ENCODE measurements at regions not wholly inside any gene's neighbourhood (a gene's known extent, or its start where the extent isn't known, plus 50 kb on each side); places are given as distances from the start of the nearest gene placed in this dataset.

- TF ChIP-seq CTCF (IDR thresholded peaks at IDR 0.05; ENCODE audit: low read length) (no peak), EZH2phosphoT487 (IDR thresholded peaks at IDR 0.05; ENCODE audit: low read length) (no peak)
Observed at GRCh38 chr9:88697764-88698432, 162.9 kb downstream of the NXNL2 start.
